DOHH2 (cell line): ENCODE measurements at regions not wholly inside any gene's neighbourhood (a gene's known extent, or its start where the extent isn't known, plus 50 kb on each side); places are given as distances from the start of the nearest gene placed in this dataset.

Source experiments
- H3F3A ChIP-seq: fragments of 200-600 bp; sonication (generic), shearing (Covaris generic); 2 replicates; pipeline ENCODE4 v1.6.0; 2016; ENCODE audit warnings: antibody characterized with exemption, mild to moderate bottlenecking; ENCODE audit not compliant: control insufficient read depth, insufficient read depth
- H3K27ac ChIP-seq: fragments of 200-600 bp; sonication (generic); 2 replicates; pipeline ENCODE4 v1.5.1; 2014; ENCODE audit warnings: low read depth, mild to moderate bottlenecking, low read length, moderate library complexity
- H3K27me3 ChIP-seq: fragments of 200-600 bp; sonication (generic); 2 replicates; pipeline ENCODE4 v1.6.1; 2014; ENCODE audit warnings: mild to moderate bottlenecking, low read length, mixed read lengths; ENCODE audit not compliant: control insufficient read depth
- H3K36me3 ChIP-seq: fragments of 200-600 bp; sonication (generic); 2 replicates; pipeline ENCODE4 v1.6.1; 2014; ENCODE audit warnings: mild to moderate bottlenecking, low read length, moderate library complexity, mixed read lengths; ENCODE audit not compliant: control insufficient read depth
- H3K4me1 ChIP-seq: fragments of 200-600 bp; sonication (generic); 2 replicates; pipeline ENCODE4 v1.6.1; 2014; ENCODE audit warnings: mild to moderate bottlenecking, low read length, mixed read lengths; ENCODE audit not compliant: control insufficient read depth
- H3K4me2 ChIP-seq: fragments of 200-600 bp; sonication (generic); 2 replicates; pipeline ENCODE4 v1.6.0; 2014; ENCODE audit warnings: mild to moderate bottlenecking, low read length, moderate library complexity
- H3K4me3 ChIP-seq: fragments of 200-600 bp; sonication (generic); 2 replicates; pipeline ENCODE4 v1.5.1; 2014; ENCODE audit warnings: mild to moderate bottlenecking, low read length, mixed read lengths
- H3K79me2 ChIP-seq: fragments of 200-600 bp; sonication (generic); 2 replicates; pipeline ENCODE4 v1.6.1; 2014; ENCODE audit warnings: mild to moderate bottlenecking, low read length, mixed read lengths; ENCODE audit not compliant: control insufficient read depth
- H3K9me2 ChIP-seq: fragments of 200-600 bp; sonication (generic); replicated peaks from 2 replicates; pipeline ENCODE4 v1.6.1; 2014; ENCODE audit warnings: mild to moderate bottlenecking, low read length, mixed read lengths; ENCODE audit not compliant: control insufficient read depth
- H3K9me3 ChIP-seq: fragments of 200-600 bp; sonication (generic); 2 replicates; pipeline ENCODE4 v1.6.1; 2014; ENCODE audit warnings: antibody characterized with exemption, low read length, mixed read lengths; ENCODE audit not compliant: control insufficient read depth, insufficient read depth
- H4K20me1 ChIP-seq: fragments of 200-600 bp; sonication (generic); 2 replicates; pipeline ENCODE4 v1.6.0; 2014; ENCODE audit warnings: low read depth, mild to moderate bottlenecking, antibody characterized with exemption, low read length, moderate library complexity; ENCODE audit not compliant: control insufficient read depth, insufficient read depth
- CTCF ChIP-seq: fragments of 200-600 bp; sonication (generic); IDR thresholded peaks from one replicate; pipeline ENCODE4 v1.5.1; 2014; ENCODE audit warnings: antibody characterized with exemption, mild to moderate bottlenecking, low read depth, low read length; ENCODE audit not compliant: poor library complexity, severe bottlenecking
- EZH2phosphoT487 ChIP-seq: fragments of 200-600 bp; sonication (generic); IDR thresholded peaks from 2 replicates; pipeline ENCODE4 v1.6.1; 2017; ENCODE audit warnings: borderline replicate concordance, mild to moderate bottlenecking, antibody characterized with exemption, low read length, moderate library complexity, mixed read lengths

- no peaks in the 10 kb centered on the region for H3K27me3 ChIP-seq
- H3K4me2 ChIP-seq, result no peak overlapping the region
- H3F3A ChIP-seq, result no peaks in the 10 kb centered on the region
- H3K4me1 ChIP-seq, result no peaks in the 10 kb centered on the region
- no peak for TF ChIP-seq CTCF
- TF ChIP-seq EZH2phosphoT487, result no peak
- no peak overlapping the region for H3K27ac ChIP-seq
- no peaks in the 10 kb centered on the region for H3K9me3 ChIP-seq
- H3K9me2 ChIP-seq, result no peaks in the 10 kb centered on the region
- no peaks in the 10 kb centered on the region for H3K36me3 ChIP-seq
- no peaks in the 10 kb centered on the region for H3K79me2 ChIP-seq
- H4K20me1 ChIP-seq, result no peaks in the 10 kb centered on the region
- H3K4me3 ChIP-seq, result no peak overlapping the region
Observed at GRCh38 chr10:2342206-2342605, 604.9 kb upstream of the ADARB2 start.

DNA sequence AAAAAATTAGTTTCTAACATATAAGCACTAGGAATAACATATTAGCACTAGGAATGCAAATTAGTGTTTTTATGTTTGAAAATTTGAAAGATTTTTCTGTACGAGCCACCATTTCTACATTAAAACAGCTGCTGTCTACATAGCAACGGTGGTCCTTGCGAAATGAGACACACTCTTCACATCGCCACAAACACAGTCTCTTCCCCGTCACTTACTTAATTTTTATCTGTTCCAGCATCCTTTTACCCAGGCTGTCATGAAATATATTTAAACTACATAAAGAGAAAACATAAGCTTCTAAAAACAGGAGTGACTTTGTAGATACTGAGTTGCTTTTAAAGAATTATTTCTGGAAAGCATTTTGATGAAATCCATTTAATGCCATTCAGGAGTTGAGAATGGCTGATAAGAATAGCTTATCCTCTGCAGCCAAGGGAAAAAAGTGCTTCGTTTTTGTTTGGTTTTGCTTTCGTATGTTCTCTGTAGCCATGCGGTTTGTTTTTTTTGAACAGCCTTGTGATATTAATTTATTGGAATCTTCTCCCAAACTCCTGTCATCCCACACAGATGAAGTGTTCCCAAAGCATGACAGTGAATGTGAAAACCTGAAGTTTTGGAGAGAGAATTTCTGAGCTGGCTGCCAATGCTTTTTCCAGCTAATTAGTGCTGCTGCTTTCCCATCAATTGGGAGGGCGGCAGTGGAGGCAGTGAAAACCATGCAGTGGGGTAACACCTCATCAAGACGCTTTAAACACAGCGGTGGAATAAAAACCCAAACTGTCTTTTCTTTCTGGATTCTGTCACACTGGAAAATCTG is 603.7 kb upstream of the ADARB2 start:
- H3K79me2 ChIP-seq, result no peaks in the 10 kb centered on the region
- TF ChIP-seq EZH2phosphoT487 (no peak), CTCF (no peak)
- no peak overlapping the region for H3K4me3 ChIP-seq
- no peaks in the 10 kb centered on the region for H4K20me1 ChIP-seq
- H3K4me1 ChIP-seq, result no peaks in the 10 kb centered on the region
- H3K27ac ChIP-seq, result no peak overlapping the region
- no peaks in the 10 kb centered on the region for H3K36me3 ChIP-seq
- no peaks in the 10 kb centered on the region for H3K9me3 ChIP-seq
- no peak overlapping the region for H3K4me2 ChIP-seq
- no peaks in the 10 kb centered on the region for H3K9me2 ChIP-seq
- H3K27me3 ChIP-seq, result no peaks in the 10 kb centered on the region
- no peaks in the 10 kb centered on the region for H3F3A ChIP-seq

DNA sequence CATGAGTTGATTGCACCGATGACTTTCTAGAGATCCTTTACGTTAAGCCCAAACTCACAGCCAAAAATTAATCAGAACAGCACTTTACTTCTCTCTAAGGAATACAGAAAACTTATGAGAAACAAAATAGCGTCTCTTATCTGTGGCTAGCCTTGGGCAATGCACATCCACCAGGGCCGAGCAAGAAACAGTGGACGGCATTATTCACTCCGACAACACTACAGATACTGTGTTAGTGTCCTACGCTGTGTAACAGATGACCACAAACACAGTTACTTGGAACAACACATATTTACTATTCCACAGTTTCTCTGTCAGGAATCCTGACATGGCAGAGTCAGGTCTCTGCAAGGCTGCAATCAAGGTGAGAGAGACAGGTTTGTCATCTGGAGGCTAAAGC is 598.3 kb upstream of the ADARB2 start:
- TF ChIP-seq CTCF (no peak), EZH2phosphoT487 (no peak)
- Histone ChIP-seq H3K9me3 (no peaks in the 10 kb centered on the region), H3K27me3 (no peaks in the 10 kb centered on the region), H3K4me3 (no peak overlapping the region), H3K9me2 (no peaks in the 10 kb centered on the region), H3K79me2 (no peaks in the 10 kb centered on the region), H3K27ac (no peak overlapping the region), H3K36me3 (no peaks in the 10 kb centered on the region), H4K20me1 (no peaks in the 10 kb centered on the region), H3K4me2 (no peak overlapping the region), H3F3A (no peaks in the 10 kb centered on the region), H3K4me1 (no peaks in the 10 kb centered on the region)
